HG03159 (cell line): ENCODE measurements at regions not wholly inside any gene's neighbourhood (a gene's known extent, or its start where the extent isn't known, plus 50 kb on each side); places are given as distances from the start of the nearest gene placed in this dataset.

ENCODE experiments used
- ATAC-seq: cut with Tn5 transposase; IDR thresholded peaks from one replicate; pipeline ENCODE4 v1.9.1; 2021; ENCODE audit warnings: mild to moderate bottlenecking, moderate library complexity; ENCODE audit not compliant: unreplicated experiment

DNA sequence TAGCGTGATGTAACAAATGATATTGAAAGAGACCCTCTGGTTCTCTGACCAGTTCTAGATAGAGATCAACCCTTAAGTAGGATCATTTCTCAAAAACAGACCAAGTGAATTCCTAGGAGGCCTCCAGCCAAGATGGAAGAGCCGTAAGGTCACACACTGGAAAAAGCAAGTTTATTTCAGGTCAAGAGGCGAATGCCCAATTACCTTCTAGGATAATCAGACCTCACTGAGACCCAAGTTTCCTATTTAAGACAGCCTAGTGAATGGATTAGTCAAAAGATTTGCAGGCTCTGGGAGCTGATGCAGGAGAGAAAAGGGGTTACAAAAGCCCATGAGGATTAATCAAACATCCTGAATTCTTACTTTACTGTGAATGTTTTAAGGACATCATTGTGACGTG, 486.1 kb upstream of the NRP1 start:
- no peak for ATAC-seq

DNA sequence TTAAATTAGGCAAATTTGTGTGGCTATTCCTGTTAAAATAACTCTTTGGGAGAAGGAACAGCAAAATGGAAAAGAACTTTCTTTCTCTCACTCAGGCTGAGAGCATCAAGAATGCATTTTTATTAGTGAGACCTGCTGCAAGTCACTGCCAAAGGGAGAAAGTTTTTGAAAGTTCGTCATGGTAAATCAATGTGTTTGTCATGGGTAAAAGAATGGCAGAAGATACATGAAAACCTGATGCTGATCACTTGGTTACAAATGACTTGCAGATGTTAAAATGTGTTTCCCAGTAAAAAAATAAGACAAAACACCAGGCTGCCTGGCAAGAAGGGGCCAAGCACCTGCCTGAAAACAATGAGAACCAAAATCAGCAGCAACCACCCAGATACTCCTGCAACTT, 484.7 kb upstream of the NRP1 start:
- no peak for ATAC-seq

DNA sequence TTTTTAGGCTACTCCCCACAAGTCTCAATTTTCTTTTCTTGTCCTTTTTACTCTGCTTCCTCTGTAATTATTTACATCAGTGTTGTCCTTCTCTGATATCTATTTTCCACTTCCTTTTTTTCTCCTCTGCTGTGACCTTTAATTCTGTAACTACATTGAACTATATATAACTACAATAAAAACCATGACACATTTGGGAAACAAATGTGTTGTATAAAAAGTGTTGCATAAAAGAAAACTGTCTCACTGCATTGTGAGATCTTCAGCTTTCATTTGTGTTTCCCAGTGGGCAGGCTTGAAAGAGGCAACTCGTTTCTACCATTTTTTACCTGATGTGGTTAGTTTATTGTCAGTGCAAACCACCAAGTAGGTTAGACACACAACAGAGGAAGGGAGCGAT, 483.9 kb upstream of the NRP1 start:
- no peak for ATAC-seq

DNA sequence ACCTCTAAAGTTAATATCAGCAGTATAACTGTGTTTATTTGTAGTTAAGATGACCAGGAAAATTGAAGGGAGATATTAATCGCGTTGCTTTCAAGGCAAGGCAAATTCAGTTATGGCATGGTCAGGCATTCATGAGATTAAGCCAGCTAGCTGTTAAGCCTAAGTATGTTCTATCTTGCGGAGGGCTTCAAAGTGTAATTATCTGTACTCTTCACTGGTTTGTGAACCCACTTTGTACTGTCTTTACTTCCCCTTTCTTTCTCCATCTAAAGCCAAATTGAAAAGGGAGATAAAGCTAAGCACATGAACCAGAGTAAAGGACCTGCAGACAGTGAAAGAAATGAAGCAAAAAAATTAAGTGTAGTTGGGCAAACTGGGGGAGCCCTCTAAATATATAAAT, 483.1 kb upstream of the NRP1 start:
- no peak for ATAC-seq

DNA sequence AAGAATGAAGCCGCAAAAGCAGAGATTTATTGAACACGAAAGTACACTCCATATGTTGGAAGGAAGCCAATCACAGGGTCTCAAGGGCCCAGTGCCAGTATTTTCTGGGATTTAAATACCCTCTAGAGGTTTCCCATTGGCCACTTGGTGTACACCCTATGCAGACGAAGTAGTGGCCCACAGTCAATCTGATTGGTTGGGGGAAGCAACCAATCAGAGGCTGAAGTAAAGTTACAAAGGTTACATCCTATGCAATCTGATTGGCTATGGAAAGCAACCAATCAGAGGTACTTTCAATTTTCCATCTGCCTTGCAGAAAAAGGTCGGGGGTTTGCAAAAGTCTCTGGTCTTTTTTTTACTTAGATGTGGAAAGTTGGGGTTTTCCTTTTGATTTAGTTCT, 481.3 kb upstream of the NRP1 start:
- ATAC-seq: no peak

DNA sequence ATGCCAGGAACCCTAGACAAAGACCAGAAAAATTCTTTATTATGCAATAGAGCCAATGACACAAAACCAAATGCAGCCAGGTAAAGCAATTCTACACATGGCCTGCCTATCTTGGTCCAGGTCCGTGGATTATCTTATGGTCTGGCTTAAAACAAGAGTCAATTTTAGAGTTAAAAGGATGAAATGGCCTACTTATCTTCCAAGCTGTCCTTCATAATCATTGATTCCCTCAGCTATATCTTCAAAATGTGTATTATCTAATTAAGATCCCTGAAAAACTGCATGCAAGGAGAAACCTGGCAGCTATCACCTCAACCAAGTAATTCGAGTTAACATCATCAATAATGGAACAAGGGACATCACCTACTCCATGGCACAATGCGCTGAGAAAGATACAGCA, 479.4 kb upstream of the NRP1 start:
- ATAC-seq: no peak

DNA sequence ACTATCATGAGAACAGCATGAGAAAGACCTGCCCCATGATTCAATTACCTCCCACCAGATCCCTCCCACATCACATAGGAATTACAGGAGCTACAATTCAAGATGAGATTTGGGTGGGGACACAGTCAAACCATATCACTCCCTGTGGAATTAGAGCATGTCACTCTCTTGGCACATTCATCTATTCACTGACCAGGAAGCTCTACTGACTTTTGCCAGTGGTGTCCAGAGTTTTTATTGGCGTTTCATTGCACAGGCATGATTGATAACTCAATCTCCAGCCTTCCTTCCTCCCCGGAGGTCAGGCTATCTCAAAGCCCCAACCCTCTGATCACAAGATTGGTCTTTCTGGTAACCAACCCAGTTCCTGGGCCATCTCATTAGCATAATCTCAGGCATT, 478.9 kb upstream of the NRP1 start:
- no peak for ATAC-seq

DNA sequence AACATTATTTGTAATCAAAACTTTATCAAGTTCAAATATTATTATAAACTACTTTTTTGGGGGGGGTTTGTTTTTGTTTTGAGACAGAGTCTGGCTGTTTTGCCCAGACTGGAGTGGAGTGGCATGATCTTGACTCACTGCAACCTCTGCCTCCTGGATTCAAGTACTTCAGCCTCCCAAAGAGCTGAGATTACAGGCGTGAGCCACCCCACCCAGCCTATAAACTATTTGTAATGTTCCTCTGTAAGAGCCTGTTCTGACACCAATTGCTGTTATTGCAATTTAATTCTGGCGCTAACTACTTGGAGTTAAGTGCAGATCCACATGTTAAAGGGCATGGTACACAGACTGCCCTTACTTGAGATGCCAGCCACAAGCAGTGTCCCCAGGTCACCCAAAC, 478.1 kb upstream of the NRP1 start:
- no peak for ATAC-seq

DNA sequence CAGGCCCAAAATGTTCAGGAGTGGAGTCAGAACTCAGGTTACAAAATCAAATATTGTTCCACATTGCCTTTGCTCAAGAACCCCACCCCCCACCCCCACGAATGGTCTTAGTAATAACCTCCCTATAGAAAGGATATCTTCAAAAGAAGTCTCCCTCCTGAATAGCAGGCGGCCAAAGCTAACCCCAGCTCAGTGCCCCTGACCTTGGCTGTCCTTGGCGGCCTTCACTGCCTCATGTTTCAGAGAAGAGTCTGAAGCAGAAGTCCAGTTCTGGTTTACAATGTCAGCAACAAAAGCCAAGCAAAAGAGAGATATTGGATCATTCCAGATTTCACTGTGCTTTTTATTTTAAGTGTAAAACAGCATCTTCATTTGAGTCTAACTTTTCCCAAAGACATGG, 476.5 kb upstream of the NRP1 start:
- no peak for ATAC-seq

DNA sequence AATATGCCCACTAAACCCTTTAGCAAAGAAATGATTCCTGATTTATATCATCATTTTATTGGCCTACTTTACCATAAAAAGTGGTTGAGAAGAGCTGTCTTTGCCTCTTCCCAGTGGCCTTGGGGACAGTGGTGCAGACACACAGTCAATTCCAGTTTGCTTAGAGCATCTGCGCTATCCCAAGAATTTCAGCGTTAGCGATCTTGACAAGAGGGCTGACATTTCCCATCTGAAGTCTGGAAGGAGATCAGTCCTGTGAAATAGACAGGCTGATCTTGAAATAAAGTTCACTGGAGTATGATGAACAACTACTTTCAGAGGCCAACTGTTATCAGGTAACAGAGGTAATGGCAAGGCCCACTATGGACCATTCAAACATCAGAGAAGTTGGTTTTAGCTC, 475.3 kb upstream of the NRP1 start:
- no peak for ATAC-seq

DNA sequence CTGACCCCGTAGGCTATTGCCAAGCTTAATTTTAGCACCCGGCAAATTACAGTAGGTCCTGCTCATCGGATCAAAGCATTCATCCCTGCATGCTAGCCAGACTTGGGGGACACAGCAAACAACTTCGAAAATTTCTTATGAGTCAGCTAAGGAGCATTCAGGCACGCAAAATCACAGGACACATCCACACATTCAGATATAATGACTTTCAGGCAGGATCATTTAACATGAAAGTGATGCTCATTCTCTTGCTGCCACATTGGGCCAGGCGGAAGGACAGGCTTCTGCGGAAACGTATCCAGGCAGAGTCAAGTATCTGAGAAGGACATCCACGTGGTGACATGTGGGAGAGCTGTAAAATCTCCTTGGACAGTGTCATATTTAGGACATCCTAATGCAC, 474.0 kb upstream of the NRP1 start:
- ATAC-seq: no peak

DNA sequence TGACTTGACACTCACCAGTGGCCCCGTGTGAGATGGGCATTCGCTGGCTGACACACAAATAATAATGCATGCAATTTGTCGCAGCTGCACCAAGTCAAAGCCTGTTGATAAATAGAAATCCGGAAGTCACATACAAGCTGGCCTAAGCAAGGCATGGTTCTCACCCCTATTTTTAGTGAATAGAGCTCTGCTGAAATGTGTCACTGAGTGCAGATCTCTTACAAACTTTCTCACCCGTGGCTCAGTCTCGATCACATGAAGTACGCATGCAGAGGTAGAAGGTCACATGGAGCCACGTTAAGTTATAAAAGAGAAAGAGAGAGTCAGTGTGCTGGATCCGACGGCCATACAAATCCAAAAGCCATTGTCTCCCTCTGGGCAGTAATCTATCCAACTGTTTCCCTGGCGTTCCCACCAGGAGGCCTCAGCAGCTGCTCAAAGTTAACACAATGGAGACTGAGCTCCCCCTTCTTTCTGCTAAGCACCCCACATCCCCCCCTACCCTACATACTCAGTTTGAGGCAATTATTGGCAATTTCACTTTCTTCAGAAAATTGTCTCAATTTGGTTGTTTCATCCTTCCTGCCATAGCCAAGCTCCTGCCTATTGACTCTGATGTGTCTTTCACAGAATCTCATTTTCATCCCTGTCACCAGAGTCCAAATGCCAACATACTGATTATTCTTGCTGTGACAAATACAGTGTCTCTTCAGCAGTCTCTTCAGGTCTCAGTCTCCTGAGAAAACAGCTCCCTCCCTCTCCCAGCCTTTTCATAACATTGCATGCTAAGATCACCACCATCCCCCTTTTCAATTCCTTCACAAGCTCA, 473.3 kb upstream of the NRP1 start:
- ATAC-seq: no peak

DNA sequence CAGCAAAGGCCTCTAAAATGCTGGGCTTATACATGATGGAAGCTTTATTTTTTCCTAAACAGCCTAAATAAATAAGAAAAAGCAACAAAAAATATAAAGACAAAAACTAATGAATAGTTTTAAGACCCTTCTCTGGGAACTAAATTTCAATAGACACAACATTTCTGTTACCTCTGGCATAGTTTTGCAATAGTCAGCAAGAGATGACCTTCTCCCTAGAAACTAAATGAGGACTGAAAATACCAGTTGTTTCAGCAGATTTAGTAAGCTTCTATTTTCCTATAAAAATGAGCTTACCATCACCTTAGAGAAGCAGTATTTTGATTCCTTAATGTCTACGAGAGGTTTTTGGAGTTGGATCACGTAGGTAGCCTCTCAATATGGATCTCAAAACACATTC, 471.4 kb upstream of the NRP1 start:
- no peak for ATAC-seq

DNA sequence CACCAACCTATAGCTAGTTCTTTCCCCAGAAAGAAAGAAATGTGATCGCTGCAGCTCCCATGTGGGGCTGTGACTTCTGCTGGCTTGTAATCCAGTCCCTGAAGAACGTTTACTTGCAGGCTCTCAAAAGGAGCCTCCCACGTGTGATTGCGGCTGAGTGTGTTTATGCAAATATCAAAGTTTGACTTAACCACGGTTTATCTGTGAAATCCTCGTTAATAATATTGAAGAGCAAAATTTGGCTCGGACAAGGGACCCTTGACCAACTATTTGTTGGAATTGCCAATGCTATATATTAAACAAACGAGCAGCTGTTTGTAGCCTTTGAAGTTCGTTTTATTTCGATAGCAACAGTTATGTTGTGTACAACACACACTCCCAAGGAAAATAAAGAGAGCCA, 470.1 kb upstream of the NRP1 start:
- no peak for ATAC-seq

DNA sequence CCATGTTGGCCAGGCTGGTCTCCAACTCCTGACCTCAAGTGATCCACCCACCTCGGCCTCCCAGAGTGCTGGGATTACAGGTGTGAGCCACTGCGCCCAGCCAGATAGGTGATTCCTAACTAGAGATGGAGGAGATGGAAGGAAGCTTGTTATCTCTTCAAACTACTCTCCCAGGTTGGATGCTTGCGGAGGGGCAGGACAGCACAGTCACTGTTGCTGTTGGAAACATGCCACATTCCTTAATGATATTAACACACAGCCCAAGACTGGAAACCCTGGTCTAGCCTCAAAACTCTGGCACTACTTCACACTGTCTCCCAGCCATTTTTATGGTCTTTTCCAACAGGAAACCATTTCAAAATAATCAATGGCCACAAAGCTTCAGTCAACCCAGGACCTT, 468.8 kb upstream of the NRP1 start:
- no peak for ATAC-seq

DNA sequence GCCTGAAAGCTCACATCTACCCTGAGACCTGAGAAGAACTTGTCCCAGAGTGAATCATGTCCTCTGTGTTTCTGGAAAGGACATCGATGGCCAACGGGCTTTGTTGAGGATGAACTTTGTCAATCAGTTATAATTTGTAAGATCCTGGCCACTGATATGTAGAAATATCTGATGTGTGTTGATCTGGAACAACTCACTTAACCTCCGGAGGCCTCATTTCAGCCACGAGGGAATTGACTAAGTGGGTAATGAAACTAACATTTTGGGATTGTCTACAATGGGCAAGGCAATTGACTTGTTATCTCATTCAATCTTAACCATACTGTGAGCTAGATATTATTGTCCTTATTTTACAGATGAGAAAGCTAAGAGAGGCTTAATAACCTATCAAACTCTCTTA, 468.1 kb upstream of the NRP1 start:
- no peak for ATAC-seq

DNA sequence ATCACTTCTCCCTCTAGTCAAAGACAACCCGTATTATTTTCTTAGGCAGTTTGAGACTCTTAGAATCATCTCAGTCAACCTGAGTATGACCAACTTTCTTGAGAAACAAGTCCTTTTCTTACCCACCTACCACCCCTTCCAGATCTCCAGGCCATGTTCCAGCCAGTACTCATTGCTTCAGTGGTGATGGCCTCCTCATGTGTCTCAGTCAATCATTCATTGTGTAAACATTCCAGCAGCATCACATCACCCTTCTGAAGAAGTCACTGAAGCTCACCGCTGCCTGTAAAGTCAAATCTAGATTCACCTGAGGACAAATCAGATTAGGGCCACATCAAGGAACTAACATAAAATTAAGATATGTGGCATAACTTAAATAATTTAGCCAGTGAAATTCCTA, 467.2 kb upstream of the NRP1 start:
- no peak for ATAC-seq

DNA sequence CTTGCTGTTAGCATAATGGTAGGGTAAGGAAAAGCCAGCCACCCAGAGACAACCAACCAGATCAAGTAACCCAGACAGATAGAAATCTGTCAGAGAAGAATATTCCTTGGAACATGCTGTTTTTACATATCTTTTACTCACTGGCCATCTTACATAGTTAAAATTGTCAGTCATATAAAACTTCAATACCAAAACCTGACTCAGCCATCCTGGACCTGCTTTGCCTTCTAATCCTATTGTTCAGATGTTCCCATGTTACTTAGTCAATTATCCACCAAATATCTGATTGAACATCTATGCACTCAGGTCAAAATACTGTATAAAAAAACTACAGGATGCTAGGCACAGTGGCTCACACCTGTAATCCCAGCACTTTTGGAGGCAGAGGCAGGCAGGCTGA, 466.5 kb upstream of the NRP1 start:
- ATAC-seq: no peak

DNA sequence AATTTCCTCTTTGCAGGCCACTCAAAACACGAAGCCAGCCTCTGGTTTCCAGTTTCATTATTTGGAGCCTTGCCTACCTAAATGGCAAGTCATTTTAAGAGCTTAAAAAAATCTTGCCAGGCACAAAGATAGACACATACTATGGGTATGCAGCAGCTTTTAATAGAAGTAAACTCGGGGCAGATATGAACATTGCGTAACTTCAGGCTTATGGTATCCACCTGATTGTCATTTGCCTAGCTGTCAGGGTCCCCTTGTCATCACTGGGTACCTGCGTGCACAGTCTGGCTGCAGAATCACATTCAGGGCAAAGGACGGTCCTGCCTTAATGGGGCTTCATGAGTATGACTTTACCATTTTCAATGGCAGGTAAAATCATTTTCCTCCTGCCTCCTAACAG, 466.1 kb upstream of the NRP1 start:
- no peak for ATAC-seq

DNA sequence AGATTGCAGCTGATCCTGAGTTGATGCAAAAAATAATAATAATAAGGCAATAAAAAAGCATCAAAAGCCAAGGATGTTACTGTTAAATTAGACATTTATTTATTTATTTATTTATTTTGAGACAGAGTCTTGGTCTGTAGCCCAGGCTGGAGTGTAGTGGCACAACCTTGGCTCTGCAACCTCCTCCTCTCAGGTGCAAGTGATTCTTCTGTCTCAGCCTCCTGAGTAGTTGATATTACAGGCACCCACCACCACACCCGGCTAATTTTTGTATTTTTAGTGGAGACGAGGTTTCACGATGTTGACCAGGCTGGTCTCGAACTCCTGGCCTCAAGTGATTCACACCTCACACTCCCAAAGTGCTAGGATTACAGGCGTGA, 465.5 kb upstream of the NRP1 start:
- ATAC-seq: no peak

DNA sequence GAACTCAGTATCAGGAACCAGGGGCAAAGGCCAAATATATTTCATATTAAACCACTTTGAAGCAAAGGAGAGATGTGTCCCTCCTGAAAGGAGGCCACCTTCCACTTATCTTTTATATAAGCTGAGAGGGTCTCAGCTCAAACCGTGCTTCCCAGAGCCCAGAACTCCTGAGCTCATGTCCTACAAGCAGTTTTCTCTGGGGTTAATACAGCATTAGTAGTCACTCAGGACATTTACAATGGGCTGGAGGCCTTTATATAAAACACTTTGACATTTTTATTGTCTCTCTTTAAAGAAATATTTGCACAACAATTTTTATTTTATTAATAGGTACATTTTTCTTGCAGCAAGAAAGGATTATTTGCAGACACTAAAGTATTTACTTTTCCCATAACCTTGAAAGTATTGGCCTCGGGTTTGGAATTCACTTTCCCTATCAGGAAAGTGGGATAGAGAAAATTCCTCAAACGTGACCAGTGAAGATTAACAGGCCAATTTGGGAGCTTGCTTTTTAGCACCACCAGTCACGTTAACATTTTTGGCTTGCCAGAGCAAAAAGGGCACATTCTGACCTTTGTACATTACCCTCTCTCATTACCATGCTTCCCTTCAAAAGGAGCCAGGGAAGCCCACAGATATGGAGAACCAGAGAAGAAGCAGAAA, 464.9 kb upstream of the NRP1 start:
- no peak for ATAC-seq

DNA sequence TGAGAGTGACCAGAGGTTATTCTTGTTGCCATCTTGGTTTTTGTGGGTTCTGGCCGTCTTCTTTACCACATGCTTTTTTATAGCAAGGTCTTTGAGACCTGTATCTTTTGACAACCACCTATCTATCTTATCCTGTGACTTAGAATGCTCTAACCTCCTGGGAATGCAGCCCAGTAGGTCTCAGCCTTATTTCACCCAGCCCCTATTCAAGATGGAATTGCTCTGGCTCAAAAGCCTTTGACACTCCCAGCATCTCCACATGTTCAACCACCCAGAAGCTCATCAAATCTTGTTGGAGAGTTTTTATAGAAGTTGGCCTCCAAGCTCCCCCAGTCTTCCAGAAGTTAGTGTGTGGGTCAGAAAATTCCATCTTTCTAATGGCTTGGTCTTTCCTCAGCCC, 464.3 kb upstream of the NRP1 start:
- ATAC-seq: no peak

DNA sequence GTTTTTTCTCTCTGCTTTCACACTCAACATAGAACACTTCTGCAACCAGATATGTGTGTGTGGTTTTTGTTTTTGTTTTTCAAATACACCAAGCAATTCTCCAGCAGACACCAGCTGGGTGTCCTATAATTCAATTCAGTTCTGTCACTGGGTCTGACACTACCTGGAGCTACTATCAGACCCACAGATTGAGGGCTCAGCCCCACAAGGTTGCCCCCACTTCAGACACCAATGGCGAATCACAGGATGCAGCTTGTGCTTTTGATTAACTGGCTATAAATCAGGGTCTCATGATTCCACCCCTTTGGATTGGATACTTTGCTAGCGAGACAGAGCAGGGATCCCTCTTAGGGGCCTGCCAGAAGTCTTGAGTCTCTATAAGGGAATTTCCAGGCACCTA, 462.2 kb upstream of the NRP1 start:
- ATAC-seq: no peak
